Activated naive CD8-positive, alpha-beta T cell treated with anti-CD3 and anti-CD28 coated beads, Interleukin-2, amount 10 ng/mL, durations not matched to agents 7 days and 5 days (primary cell): ENCODE measurements at regions not wholly inside any gene's neighbourhood (a gene's known extent, or its start where the extent isn't known, plus 50 kb on each side); places are given as distances from the start of the nearest gene placed in this dataset.
"Not testable (repeated sequence)": the region's sequence is repeated elsewhere in the genome, so short reads cannot be mapped to it uniquely, and the experiment has no call there.

ENCODE experiments used
- ATAC-seq: fragments of 150-1000 bp; cut with Tn5 transposase; one replicate; pipeline ENCODE4 v1.10.0; 2021; ENCODE audit warnings: low read depth, moderate library complexity
- POLR2A ChIA-PET: fragments of 350-600 bp; sonication (Branson Sonifier 250); formaldehyde crosslinking; loops from one replicate; lab custom pipeline; 2021; ENCODE audit warnings: antibody characterized with exemption; lab: Charles Lee
- DNase-seq: peaks from one replicate; pipeline ENCODE4 v3.0.0; 2021
- H3K27ac Mint-ChIP-seq: one replicate; pipeline ENCODE4 v1.8.0; 2022; ENCODE audit warnings: mild to moderate bottlenecking, mixed read lengths
- H3K27me3 Mint-ChIP-seq: one replicate; pipeline ENCODE4 v1.8.0; 2022; ENCODE audit warnings: mild to moderate bottlenecking, moderate library complexity, mixed read lengths
- H3K36me3 Mint-ChIP-seq: one replicate; pipeline ENCODE4 v1.8.0; 2021; ENCODE audit warnings: mild to moderate bottlenecking, mixed read lengths
- H3K4me1 Mint-ChIP-seq: one replicate; pipeline ENCODE4 v1.8.0; 2021; ENCODE audit warnings: mixed read lengths
- H3K4me3 Mint-ChIP-seq: one replicate; pipeline ENCODE4 v1.8.0; 2022; ENCODE audit warnings: mild to moderate bottlenecking, moderate library complexity, mixed read lengths
- H3K9me3 Mint-ChIP-seq: one replicate; pipeline ENCODE4 v1.8.0; 2021; ENCODE audit warnings: mixed read lengths

- DNase-seq, H3K9me3 Mint-ChIP-seq, H3K4me3 Mint-ChIP-seq, ATAC-seq, H3K27ac Mint-ChIP-seq, POLR2A ChIA-PET, H3K36me3 Mint-ChIP-seq, H3K4me1 Mint-ChIP-seq, H3K27me3 Mint-ChIP-seq: not testable (repeated sequence)
Observed at GRCh38 chr5:2807244-2807643, 55.8 kb upstream of the IRX2 start.

- Mint-ChIP-seq H3K4me1 (no peaks in the 10 kb centered on the region), H3K36me3 (no peaks in the 10 kb centered on the region), H3K27me3 (no peaks in the 10 kb centered on the region), H3K27ac (no peak overlapping the region), H3K4me3 (no peak overlapping the region), H3K9me3 (peaks cover 7% of the 10 kb centered on the region)
- DNase-seq (no peak), ATAC-seq (no peak)
- POLR2A ChIA-PET, result no interaction called here
Observed at GRCh38 chr5:2806176-2806575, 54.7 kb upstream of the IRX2 start.

GRCh38 chr5:2805080-2805479, 53.6 kb upstream of the IRX2 start:
- Mint-ChIP-seq H3K27me3 (no peaks in the 10 kb centered on the region), H3K27ac (no peak overlapping the region), H3K9me3 (peaks cover 7% of the 10 kb centered on the region), H3K4me1 (no peaks in the 10 kb centered on the region), H3K4me3 (no peak overlapping the region), H3K36me3 (no peaks in the 10 kb centered on the region)
- POLR2A ChIA-PET, result no interaction called here
- DNase-seq (no peak), ATAC-seq (no peak)

GRCh38 chr5:2803751-2804150, 52.3 kb upstream of the IRX2 start:
- DNase-seq (no peak), ATAC-seq (no peak)
- Mint-ChIP-seq H3K36me3 (no peaks in the 10 kb centered on the region), H3K27me3 (no peaks in the 10 kb centered on the region), H3K4me1 (no peaks in the 10 kb centered on the region), H3K27ac (no peak overlapping the region), H3K9me3 (peaks cover 7% of the 10 kb centered on the region), H3K4me3 (no peak overlapping the region)
- POLR2A ChIA-PET, result no interaction called here

- DNase-seq (no peak), ATAC-seq (no peak)
- no peaks in the 10 kb centered on the region for H3K36me3 Mint-ChIP-seq
- H3K4me1 Mint-ChIP-seq, result no peaks in the 10 kb centered on the region
- POLR2A ChIA-PET, result no interaction called here
- no peaks in the 10 kb centered on the region for H3K27me3 Mint-ChIP-seq
- no peak overlapping the region for H3K4me3 Mint-ChIP-seq
- peaks cover 3% of the 10 kb centered on the region for H3K9me3 Mint-ChIP-seq
- no peak overlapping the region for H3K27ac Mint-ChIP-seq
Observed at GRCh38 chr5:2802693-2803365, 51.4 kb upstream of the IRX2 start.

- no peaks in the 10 kb centered on the region for H3K9me3 Mint-ChIP-seq
- no peaks in the 10 kb centered on the region for H3K36me3 Mint-ChIP-seq
- H3K4me3 Mint-ChIP-seq, result no peak overlapping the region
- no peaks in the 10 kb centered on the region for H3K4me1 Mint-ChIP-seq
- no peak for DNase-seq
- H3K27me3 Mint-ChIP-seq, result no peaks in the 10 kb centered on the region
- no peak for ATAC-seq
- H3K27ac Mint-ChIP-seq, result no peak overlapping the region
- POLR2A ChIA-PET, result no interaction called here
Observed at GRCh38 chr5:2801577-2802525, 50.4 kb upstream of the IRX2 start.
